HPDE6-E6E7 (cell line): ENCODE measurements at regions not wholly inside any gene's neighbourhood (a gene's known extent, or its start where the extent isn't known, plus 50 kb on each side); places are given as distances from the start of the nearest gene placed in this dataset.
"Not testable (repeated sequence)": the region's sequence is repeated elsewhere in the genome, so short reads cannot be mapped to it uniquely, and the experiment has no call there.

Experiments
- DNase-seq: peaks from one replicate; pipeline ENCODE4 v3.0.0; 2011; ENCODE audit warnings: missing footprints; ENCODE audit errors: extremely low spot score

DNA sequence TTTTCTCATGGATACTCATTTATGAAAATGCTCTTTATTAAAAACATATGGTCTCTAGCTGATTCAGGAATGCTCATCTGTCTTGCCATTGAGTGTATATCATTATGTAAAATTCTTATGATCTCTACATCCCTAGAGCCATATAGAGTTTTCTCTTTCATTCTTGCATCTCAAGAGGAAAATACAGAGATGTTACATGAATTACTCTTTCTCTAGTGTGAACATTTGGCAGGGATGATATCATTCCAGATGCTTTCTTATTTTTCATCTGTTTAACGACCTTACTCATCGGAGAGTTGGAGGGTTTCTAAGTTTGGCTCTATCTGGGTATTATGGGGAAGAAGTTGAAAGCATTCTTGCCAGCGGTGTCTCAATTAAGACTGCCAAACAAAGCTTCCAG lies 202.9 kb upstream of the SLC7A11 start:
- DNase-seq: no peak

DNA sequence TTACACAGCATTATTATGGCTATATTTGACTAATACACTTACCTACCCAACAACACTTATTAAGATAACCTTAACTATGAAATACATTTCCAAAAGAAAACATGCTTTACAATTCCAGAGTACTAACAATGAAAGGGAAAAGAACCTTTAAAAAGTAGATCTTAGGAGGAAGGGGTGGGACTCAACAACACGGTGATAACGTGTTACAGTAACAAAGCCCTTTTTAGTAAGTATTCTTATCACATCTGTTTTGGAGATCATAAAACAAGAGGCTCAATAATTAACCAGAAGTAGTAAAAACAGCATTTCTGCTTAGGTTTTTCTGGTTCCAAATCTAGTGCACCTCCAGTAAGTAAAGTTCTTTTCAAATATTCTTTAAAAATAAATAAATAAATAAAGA lies 202.1 kb upstream of the SLC7A11 start:
- no peak for DNase-seq

DNA sequence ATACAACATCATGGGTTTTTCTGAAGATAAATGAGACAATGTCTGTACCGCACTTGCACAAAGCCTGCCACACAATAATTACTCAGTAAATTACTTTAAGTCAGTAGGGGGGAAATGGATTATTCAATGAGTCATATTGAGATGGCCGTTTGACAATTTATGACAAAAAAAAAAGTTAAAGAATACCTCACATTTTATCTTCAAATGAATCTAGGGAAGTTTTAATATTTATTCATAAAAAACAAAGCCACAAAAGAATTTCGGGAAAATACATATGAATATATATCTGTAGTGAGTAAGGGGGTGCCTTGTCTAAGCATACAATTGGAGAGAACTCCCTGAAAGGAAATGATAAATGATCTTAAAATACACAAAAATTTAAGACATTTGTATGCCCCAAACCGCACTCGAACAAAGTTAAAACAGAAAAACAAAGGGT lies 197.0 kb upstream of the SLC7A11 start:
- DNase-seq: no peak

DNA sequence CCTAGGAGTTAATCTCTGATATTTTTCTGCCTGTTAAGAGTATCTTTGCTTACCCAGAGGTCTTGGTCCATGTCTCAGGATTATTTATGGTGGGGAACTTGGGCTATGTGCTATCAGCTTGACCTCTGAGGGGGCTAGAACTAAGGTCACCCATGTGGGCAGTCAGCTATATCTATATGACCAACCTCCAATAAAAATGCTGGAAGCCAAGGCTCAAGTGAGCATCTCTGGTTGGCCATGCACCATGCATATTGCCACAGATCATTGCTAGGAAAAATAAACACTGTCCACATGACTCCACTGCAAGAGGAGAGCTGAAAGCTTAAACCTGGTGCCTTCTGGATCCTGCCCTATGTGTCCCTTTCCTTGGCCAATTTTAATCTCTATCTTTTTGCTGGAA lies 196.5 kb upstream of the SLC7A11 start:
- no peak for DNase-seq

DNA sequence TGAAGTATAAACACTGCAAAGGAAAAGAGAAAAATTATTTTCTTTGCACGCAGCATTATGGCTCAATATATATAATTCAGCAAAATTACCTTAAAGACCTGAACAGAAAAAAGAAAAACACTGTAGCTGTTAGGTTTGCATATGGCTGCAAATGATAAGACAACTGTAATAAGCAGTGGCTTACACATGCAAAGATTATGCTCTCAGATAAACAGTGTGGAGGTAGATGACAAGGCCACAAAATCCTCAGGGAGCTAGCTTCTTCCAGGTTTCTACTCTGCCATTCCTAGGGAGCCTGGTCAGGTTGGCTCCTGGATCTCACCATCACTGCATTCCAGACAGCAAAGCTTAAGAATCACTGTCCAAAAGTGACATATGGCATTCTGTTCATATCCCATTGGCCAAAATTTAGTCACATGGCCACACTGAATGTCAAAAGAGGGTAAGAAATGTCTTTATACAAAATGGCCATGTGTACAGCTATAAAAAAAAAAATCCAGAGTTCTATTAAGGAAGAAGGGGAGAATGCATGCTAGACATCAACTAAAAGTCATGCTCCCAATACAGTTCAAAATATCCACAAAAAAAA lies 195.2 kb upstream of the SLC7A11 start:
- no peak for DNase-seq

DNA sequence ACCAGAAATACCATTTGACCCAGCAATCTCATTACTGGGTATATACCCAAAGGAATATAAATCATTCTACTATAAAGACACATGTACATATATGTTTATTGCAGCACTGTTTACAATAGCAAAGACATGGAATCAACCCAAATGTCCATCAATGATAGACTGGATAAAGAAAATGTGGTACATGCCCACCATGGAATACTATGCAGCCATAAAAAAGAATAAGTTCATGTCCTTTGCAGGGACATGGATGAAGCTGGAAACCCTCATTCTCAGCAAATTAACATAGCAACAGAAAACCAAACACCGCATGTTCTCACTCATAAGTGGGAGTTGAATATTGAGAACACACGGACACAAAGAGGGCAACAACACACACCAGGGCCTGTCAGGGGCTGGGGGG lies 193.6 kb upstream of the SLC7A11 start:
- not testable (repeated sequence) for DNase-seq

DNA sequence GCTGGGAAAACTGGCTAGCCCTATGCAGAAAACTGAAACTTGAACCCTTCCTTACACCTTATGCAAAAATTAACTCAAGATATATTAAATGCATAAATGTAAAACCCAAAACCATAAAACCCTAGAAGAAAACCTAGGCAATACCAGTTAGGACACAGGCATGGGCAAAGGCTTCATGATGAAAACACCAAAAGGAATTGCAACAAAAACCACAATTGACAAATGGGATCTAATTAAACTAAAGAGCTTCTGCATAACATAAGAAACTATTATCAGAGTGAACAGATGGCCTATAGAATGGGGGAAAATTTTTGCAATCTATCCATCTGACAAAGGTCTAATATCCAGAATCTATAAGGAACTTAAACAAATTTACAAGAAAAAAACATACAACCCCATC lies 192.9 kb upstream of the SLC7A11 start:
- not testable (repeated sequence) for DNase-seq

DNA sequence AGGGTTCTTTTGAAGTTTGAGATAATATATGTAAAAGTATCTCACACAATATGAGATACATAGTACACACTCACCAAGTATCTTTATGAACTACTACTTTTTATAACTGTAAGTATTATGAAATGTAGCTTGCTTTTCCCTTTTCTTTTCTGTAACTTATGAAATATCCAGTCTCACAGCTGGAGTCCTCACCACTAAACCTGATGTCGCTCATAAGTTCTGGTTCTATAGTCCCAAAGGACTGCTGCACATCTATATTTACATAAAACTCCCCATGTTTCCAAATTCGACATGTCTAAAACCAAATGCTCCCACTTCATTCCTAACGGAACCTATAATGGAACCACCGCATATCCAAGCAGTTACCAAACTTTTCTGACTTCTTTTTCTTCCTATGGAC lies 186.5 kb upstream of the SLC7A11 start:
- DNase-seq: no peak

DNA sequence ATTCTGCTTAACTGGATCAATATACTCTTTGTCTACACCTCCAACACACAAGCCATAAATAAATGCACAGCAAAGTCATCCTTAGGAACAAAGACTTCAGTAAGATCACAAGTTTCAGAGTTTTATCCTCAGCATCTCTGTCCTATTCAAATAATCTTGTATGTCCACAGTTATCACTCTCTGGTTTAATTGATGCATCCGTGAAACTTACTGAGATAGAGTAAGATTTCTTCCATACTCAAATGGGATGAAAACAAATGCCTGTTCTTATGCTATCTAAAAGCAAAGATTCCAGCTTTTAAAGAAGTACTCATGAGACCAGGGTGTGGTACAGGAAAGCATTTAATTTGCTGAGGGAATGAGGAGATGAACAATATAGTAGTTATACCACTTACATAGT lies 184.6 kb upstream of the SLC7A11 start:
- DNase-seq: no peak

DNA sequence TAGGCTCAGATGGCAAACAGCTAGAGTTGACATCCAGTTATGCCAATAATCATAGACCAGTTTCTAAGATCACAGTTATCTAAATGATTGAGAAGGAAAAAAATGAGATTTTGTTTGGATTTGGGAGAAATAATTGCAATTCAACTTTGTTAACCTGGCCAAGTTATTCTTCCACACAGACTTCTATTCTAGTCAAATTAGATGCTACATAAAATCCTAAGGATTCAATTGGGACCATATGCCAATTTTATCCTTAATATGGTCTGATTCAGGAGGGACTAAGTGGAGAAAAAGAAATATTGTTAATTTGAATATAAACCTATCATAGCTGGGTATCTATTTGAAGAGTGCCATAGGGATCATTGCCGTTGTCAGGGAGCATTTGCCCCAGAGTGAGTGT lies 178.3 kb upstream of the SLC7A11 start:
- DNase-seq: no peak

DNA sequence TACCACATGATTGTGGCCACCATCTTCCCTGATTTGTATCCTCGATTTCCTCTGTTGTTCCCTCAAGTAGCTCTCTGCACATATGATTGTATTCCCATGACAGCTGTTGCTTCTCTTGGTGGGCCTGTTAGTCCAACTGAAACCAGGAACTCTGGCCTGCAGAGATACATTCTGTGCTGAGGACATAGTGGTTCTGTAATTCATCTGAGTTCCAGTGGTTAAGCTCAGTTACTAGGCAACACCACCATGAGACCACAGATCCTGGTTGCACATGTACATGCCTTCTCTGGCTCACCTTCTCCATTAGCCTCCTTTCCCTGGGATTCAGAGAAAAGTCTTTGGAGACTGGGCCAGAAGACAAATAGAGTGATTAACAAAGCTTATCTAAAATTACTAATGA lies 172.1 kb upstream of the SLC7A11 start:
- no peak for DNase-seq

DNA sequence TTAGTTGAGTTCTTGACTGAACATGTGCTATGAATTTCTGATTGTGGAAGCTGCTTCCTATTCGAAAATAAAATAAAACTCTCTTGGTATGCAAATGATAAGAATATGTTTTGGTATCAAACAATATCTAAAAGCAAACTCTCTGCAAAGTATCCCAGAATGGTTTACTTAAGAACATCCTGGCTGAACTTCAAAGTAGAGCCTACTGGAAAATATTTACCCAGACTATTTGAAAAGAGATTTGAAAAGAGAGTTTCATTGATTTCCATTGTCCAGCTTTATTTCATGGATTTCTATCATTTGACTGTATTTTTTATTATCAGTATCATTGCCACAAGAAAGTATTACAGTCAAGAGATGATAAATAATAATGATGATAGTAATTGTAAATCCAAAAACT lies 171.1 kb upstream of the SLC7A11 start:
- no peak for DNase-seq

DNA sequence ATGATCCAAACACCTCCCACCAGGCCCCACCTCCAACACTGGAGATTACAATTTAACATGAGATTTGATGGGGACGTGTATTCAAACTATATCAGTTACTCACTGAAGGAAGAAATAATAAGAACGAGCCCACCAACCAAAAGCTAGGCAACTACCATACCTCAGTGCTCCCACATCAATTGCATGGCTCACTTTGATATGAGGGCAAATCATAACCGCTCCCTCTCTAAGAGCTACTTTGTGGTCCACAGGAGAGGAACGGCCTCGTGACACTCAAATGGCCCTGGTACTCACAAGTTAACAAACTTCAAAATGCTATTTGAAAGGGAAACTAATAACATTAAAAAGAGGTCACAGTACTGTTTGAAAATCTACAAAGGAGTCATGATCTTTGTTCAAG lies 170.7 kb upstream of the SLC7A11 start:
- no peak for DNase-seq

DNA sequence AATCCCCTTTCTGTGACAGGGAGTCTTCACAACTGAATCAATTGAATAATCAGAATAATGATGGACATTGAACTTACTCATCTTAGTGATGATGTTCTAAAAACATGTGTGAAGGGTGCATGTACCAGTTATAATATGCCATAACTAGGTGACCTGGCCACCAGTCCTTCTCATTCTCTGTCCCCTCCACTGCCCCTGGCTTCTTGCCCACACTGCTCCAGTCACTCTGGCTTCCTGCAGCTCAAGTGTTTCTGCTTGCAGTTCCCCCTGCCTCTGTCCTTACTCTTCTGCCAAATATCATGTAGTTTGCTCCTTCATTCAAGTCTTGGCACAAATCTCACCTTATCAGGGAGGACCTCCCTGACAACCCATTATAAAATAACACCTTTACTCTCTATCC lies 168.1 kb upstream of the SLC7A11 start:
- no peak for DNase-seq

DNA sequence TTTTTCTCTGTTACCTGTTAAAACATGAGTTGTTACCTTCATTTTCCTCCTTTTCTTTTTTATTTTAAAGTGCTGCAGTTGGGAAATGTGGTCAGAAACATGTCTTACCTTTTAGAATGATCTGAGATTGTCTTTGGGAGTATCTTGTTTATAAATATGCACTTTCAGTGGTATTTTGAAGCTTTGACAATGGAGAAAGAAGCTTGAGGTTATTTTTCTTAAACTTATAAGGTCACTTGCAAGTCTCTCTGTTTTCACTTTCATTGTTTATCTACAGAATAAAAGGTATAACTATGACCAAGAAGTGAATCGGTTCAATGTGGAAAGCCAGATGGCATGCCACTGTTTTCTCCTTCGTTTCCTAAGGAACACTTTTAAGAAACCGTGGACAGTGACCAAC lies 167.5 kb upstream of the SLC7A11 start:
- no peak for DNase-seq

DNA sequence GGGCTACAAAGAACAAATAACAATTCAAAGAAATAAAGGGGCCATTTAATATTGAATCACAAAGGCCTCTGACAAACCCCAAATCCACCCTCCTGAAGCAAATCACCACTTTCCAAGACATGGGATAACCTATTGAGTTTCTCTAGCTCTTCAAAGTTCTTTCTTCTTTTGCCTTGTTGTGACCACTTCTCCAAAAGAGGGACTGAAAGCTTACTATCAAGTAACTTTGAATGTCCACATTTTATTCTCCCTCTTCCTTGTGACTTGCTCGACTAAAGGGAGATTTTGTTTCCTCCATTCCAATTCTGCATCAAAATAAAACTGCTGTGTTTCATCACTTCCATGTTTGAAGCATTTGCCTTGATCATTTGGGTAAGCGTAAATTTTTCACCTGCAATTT lies 166.6 kb upstream of the SLC7A11 start:
- DNase-seq: no peak

DNA sequence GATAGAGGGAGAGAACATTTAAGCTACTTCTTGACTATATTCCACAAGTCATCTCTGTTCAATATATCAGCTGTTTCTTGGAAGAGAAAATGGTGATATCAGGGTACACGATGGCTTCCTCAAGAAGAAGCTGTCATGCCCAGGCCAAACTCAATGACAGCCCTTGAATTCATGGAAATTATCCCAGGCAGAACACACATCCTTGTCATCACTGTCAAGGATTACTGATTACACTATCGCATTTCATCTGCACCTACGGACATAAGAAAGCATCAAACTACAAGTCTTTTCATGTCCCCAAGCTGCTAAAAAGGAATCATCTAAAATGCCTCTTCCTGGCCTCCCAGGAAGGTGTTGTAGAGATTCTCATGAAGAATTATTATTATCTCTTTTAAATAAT lies 165.2 kb upstream of the SLC7A11 start:
- DNase-seq: no peak

DNA sequence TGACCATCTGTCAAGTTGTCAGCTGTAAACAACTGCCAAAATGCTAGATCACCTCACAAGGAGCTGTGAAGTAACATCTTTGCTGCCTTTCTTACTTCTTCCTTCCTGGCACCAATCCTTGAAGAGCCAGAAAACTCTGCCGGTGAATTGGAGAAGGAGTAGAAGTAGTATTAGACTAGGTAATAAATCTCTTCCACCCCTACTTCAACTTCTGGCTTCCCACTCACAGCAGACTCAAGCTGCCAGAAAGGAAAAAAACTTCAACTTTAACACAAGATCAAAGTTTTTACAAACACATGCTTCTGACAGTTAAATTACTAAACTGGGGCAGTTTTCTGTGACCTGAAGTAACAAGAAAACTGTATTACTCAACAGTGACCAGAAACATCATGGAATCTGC lies 164.7 kb upstream of the SLC7A11 start:
- no peak for DNase-seq

DNA sequence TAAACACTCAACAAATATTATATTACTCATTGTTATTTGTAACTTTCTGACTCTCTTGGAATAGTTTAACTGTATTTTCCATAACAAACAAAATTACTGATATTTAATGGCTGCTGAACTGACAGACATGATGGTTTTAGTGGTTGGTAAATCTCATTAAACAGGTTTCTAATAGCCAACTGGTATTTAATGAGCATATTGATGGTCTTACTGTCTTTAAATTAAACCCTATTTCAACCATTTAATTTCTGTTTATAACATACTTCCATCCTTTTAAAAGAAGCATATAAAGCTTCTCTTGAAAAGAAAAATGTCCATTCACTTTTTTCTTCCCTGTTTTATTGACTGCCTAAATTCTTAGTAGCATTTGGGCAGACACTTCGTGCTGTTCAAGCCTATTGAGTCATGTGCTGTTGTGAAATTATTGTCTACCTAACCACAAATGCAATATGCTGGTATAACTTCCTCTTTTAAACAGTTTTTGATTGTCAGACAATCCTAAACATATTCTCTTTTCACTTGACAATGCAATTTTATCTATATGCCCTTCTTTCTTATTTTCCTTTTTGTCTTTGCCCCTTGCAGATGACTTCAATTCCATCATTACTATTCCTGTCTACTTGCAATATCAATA lies 163.9 kb upstream of the SLC7A11 start:
- peak; percentile 26 for DNase-seq

DNA sequence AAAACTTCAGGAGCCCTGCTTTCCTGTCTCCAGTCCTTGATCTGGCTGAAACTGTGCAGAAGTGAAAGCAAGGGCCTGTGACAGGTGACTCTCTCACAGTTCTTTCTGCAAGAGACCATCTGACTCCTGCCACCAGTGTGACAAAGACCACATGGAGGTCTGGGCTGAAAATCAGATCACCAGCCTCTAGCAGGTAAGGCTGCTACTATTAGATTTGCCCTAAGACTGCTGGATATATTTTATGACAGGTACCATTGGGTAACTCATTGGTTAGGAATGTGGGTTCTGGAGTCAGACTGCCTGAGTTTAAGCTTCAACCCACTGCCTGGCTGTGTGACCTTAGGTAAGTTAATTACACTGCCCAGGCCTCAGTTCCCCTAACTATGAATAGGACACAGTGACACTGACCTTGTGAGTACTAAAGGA lies 163.3 kb upstream of the SLC7A11 start:
- DNase-seq: peak; percentile 46

DNA sequence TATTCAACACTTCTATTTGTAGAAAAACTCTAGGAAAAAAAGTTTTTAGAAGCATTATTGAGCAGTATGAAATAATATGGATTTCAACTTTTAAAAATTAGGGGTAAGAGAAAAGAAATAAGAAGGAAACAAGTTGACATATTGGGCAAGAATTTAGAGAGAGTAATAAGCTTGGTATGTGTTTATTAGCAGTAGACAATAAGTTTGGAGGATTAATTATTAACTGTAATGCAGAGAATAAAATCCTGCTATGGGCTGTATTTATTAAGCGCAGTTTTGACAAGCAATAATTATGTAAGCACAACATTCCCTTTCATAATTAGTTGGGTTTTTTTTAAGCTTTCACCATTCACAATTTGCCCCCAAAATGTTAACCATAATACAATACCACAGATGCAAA lies 162.7 kb upstream of the SLC7A11 start:
- no peak for DNase-seq

DNA sequence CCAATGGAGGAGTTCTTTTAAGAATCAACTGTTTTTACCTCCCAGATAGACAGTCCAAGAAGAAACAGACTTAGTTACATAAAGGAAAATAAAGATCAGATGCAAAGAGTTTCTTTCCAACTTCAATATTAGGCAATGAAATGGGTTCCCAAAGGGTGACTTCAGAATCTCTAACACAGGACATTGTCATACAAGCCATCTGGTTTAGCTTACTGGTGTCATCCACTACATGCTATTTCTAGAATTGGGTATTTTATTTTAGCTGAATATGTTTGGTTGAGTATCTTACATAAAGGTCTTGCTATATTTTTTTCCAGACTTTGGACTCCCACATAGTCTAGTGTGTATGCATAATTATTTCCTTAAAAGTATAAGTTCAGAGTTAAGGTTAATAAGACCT lies 162.1 kb upstream of the SLC7A11 start:
- DNase-seq: no peak

DNA sequence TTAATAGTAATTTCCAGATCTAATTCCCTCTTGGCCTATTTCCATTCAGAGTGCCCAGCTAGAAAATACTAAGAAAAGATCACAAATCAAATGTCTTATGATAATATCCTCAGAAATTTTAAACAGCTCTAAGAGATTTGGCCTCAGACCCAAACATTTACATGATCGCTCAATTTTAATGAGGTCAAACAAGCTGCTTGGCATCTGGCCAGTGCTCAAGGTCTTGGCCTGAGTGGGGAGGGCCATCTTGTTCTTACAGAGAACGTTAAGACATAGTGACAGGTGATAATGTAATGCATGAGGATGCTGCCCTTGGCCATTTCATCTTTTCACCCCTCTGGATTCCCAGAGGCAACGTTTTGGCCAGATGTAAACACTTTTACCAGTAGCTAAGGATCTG lies 159.2 kb upstream of the SLC7A11 start:
- DNase-seq: no peak

DNA sequence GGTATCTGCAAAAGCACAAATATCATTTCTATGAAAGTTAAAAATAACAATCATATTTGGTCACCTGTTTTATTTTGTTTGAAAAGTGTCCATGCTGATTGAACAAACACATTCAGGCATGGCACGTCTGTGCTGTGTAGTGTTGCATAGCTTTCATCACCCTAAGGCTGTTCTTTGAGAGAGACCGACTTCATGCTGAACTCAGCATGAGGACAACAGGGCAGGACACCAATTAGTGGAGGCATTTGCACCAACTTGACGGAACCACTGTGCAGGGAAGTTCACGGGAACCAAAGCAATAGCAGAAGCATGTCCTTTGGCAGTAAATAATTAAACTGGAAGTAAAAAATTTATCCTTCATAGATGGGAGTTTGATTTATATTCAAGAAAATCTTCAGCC lies 158.4 kb upstream of the SLC7A11 start:
- DNase-seq: no peak
